IPS-11a (cell line): ENCODE measurements at regions not wholly inside any gene's neighbourhood (a gene's known extent, or its start where the extent isn't known, plus 50 kb on each side); places are given as distances from the start of the nearest gene placed in this dataset.

Experiments
- H3K4me3 ChIP-seq: one replicate; pipeline ENCODE4 v1.5.1; 2013; ENCODE audit warnings: low read depth, low read length, control low read depth

DNA sequence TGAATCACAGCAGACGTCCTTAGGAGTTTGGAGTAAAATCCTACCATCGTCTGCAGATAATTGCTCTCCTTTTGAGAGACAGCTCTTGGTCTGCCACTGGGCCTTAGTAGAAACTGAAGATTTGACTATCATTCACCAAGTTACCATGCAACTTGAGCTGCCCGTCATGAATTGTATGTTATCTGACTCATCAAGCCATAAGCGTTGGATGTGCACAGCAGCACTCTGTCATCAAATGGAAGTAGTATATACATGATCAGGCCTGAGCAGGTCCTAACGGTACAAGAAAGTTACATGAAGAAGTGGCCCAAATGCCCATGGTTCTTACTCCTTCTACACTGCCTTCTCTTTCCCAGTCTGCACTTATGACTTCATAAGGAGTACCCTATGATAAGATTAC is 317.8 kb downstream of the GPATCH2 start:
- no peak overlapping the region for H3K4me3 ChIP-seq

- H3K4me3 ChIP-seq = no peak overlapping the region
Measured at GRCh38 chr1:217311766-217312165, 319.1 kb downstream of the GPATCH2 start.

DNA sequence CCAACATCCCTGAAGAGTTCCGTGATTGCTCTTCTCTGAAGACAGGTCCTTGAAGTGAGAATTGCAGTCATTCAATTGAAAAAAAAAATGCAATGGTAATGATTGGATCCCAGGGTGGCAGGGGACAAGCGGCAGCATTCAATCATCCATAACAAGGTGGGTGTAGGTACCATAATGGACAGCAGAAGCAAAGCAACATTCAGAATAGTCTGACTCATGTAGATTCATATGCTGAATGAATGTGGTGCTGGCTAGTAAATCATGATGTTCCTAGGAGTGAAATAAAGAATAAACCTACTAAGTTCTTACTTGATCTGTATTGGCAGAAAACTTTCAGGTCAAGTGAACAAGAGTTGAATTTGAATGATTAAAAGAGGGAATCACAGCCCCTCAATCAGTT is 319.6 kb downstream of the GPATCH2 start:
- H3K4me3 ChIP-seq = no peak overlapping the region

- H3K4me3 ChIP-seq = no peak overlapping the region
Measured at GRCh38 chr1:217281332-217281731, 349.6 kb downstream of the GPATCH2 start.

- H3K4me3 ChIP-seq = no peak overlapping the region
Measured at GRCh38 chr1:217275655-217276398, 355.1 kb downstream of the GPATCH2 start.

- no peak overlapping the region for H3K4me3 ChIP-seq
Measured at GRCh38 chr1:217274927-217275654, 355.8 kb downstream of the GPATCH2 start.

DNA sequence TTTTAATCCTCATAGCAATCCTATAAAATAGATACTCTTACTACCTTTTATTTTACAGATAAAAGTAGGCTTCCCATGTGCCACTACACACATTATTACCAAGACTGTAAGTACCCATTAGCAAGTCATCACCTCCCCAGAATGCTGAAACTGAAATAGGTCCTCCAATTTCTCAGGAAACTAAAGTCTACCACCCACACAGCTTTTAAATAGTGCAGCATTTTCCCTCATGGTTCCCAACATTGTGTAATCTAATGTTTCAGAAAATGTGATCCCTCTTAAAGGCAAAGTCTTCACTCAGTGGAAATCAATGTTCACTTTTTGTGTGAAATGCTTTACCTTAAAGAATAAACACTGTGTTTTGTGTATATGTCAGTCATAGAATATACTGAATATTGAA is 356.5 kb downstream of the GPATCH2 start:
- no peak overlapping the region for H3K4me3 ChIP-seq

DNA sequence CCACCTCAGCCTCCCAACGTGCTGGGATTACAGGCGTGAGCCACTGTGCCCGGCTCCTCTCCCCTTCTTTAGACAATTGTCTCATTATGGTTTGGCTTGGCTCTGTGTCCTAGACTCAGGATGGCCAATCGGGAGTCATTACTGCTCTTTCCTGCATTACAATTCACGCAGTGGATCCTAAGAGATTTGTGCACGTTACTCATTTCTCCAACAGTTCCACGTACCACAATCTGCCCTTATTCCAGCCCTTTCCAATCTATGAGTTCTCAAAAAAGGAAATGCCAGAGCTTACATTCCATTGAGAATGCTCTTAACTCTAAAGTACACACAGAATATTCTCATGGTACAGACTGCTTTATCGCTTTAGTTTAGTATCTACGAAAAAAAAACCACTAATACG is 357.0 kb downstream of the GPATCH2 start:
- H3K4me3 ChIP-seq = no peak overlapping the region

GRCh38 chr1:217272385-217272784 is 358.5 kb downstream of the GPATCH2 start:
- no peak overlapping the region for H3K4me3 ChIP-seq

DNA sequence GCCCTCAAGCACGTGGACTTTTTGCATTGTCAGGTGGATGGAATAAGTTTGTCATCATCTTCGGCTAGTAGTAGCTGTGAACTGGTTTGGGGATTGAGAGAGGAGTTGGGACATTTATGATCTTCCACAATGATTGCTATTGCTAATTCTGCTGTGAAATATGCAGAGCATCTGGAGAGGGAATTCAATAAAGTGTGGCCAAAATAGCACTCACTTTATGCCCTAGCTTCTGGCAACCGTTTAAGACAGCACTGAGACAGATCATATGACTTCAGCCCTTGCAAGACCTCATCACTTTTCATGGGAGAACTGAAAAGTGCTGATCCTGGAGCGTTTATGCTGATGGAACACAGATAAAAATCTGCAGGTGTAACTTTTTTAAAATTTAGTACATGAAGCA is 360.8 kb downstream of the GPATCH2 start:
- H3K4me3 ChIP-seq = no peak overlapping the region

DNA sequence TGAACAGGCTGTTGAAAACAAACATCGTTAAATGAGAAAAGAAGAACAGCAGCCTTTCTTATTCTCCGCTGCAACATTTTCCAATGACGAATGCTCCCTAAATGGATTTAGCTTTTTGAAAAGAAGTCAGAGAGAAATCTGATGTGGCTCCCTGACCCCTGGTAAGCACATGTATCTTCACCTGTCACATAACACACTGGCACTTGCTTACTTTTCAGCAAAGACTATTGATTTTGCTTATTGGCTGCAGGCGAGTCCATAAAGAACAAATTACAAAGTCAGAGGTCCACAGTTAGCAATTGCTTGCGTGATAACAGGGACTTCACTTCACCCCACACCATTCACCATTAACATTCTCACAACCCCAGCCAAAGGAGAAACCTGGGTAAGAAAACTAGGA is 362.8 kb downstream of the GPATCH2 start:
- H3K4me3 ChIP-seq = no peak overlapping the region

- H3K4me3 ChIP-seq = no peak overlapping the region
Measured at GRCh38 chr1:217261636-217262035, 369.3 kb downstream of the GPATCH2 start.

DNA sequence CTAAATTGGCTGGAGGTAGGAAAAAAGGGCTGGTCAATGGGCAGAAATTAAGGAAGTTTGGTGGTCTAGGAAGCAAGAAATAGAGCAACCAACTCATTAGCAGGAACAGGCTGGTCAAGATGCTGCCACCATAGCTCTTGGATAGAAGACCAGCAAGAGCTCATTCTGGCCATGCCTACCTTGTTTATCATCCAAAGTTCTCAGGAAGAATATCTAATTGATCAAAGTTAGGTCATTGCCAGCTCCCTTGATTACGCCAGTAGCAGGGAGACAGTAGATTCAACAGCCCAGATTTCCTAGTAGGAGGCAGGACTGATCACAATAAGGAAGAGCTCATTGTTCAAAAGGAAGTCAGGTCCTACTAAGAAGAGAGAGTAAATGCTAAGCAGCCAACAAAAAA is 370.2 kb downstream of the GPATCH2 start:
- H3K4me3 ChIP-seq = no peak overlapping the region

GRCh38 chr1:217253985-217254384 is 376.9 kb downstream of the GPATCH2 start:
- no peak overlapping the region for H3K4me3 ChIP-seq

- H3K4me3 ChIP-seq = no peak overlapping the region
Measured at GRCh38 chr1:217253351-217253750, 377.5 kb downstream of the GPATCH2 start.

DNA sequence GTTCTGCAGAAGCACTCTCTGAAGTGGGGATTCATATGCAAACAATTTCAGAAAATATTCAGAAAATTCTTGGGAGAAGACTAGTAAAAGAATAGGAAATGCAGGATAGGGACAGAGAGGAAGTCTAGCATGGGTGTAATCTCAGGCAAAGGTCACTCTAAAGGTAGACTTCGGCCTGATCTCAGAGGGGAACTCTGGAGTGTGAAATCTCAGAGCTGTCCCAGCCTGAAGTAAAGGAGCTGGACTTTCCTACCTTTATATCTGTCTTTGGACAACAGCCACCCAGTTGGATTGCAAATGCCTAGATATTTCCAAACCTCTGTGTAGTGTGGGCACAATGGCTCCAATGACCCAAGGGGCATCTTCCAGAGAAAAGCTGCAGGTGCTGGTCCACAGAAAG is 379.8 kb downstream of the GPATCH2 start:
- no peak overlapping the region for H3K4me3 ChIP-seq

DNA sequence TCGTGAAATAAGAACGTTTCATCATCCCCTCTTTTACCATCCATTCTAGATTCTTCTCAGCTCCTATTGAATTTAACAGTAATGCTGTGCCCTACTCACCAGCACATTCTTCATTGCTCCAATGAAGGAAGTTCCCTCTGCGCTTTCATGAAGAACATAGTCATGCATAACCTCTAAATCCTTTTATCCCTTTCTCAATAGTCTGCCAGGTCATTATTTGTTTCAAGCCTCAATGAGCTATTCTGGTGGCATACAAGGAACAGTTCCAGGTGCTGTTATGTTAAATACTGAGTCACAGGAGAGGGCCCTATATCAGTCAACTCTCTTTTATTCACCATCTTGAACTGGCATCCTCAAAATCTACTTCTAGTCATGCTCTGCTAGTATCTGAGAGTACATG is 381.0 kb downstream of the GPATCH2 start:
- H3K4me3 ChIP-seq = no peak overlapping the region

- no peak overlapping the region for H3K4me3 ChIP-seq
Measured at GRCh38 chr1:217244971-217245370, 385.9 kb downstream of the GPATCH2 start.

GRCh38 chr1:217240656-217241055 is 390.2 kb downstream of the GPATCH2 start:
- no peak overlapping the region for H3K4me3 ChIP-seq

DNA sequence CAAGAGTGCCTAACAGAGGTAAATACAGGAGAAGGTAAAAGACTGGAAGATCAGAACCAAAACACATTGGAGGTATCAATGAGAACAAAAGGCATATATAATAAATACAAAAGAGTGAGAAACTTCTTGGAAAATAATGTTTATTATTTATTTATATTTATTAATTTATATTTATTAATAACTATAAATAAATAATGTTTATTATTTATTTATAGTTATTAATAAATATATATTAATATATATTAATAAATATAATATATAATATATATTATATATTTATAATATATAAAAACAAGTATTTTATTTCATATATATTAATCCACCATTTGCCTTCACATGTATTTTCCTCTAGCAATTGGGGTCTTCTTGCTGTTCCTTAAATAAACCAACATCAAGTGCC is 391.9 kb downstream of the GPATCH2 start:
- H3K4me3 ChIP-seq = no peak overlapping the region

GRCh38 chr1:217230412-217230811 is 400.5 kb downstream of the GPATCH2 start:
- no peak overlapping the region for H3K4me3 ChIP-seq

GRCh38 chr1:217228689-217229088 is 402.2 kb downstream of the GPATCH2 start:
- H3K4me3 ChIP-seq = no peak overlapping the region

DNA sequence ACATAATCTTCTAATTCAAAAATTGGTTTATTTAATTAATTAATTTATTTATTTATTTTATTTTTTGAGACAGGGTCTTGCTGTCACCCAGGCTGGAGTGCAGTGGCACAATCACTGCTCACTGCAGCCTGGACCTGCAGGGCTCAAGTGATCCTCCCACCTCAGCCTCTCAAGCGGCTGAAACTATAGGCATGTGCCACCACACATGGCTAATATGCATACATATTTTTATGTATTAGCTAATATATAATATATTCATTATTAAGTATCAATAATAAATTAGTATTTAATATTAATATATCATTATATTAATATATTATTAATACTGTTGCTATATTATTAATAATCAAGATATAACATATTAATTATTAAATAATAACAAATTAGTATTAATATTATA is 406.7 kb downstream of the GPATCH2 start:
- no peak overlapping the region for H3K4me3 ChIP-seq
